ENCODE measurements at regions not wholly inside any gene's neighbourhood (a gene's known extent, or its start where the extent isn't known, plus 50 kb on each side); places are given as distances from the start of the nearest gene placed in this dataset.

DNA sequence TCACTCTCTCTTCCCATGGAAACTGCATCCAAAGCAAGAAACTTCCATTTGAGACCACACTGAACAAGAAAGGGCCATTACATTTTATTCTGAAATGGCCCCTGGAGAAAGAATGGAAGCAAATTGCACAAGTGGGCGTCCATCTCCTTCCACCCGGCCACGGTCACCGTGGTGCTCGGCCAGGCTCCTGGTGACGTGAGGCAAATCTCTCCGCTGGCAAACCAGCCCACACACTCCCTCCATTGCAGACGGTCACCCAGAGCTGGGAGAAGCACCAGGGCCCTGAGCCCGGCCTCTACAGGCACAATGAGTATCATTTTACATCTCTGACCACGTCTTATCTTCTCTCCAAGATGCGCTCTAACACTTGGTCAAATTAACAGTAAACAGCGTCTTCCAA is 126.1 kb upstream of the FAM20C start:
- no peak for TF ChIP-seq ZNF263 (CRISPR knock-in tag; IDR thresholded peaks at IDR 0.05; ENCODE audit: low read depth)
- TF ChIP-seq, protein P1, sequence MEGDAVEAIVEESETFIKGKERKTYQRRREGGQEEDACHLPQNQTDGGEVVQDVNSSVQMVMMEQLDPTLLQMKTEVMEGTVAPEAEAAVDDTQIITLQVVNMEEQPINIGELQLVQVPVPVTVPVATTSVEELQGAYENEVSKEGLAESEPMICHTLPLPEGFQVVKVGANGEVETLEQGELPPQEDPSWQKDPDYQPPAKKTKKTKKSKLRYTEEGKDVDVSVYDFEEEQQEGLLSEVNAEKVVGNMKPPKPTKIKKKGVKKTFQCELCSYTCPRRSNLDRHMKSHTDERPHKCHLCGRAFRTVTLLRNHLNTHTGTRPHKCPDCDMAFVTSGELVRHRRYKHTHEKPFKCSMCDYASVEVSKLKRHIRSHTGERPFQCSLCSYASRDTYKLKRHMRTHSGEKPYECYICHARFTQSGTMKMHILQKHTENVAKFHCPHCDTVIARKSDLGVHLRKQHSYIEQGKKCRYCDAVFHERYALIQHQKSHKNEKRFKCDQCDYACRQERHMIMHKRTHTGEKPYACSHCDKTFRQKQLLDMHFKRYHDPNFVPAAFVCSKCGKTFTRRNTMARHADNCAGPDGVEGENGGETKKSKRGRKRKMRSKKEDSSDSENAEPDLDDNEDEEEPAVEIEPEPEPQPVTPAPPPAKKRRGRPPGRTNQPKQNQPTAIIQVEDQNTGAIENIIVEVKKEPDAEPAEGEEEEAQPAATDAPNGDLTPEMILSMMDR (IDR thresholded peaks at IDR 0.05), result no peak
- no peak for TF ChIP-seq TP53 (CRISPR knock-in tag; IDR thresholded peaks at IDR 0.05)
